GM19455 (cell line): ENCODE measurements at regions not wholly inside any gene's neighbourhood (a gene's known extent, or its start where the extent isn't known, plus 50 kb on each side); places are given as distances from the start of the nearest gene placed in this dataset.

Experiments used
- ATAC-seq: cut with Tn5 transposase; IDR thresholded peaks from one replicate; pipeline ENCODE4 v1.9.1; 2021; ENCODE audit not compliant: unreplicated experiment

DNA sequence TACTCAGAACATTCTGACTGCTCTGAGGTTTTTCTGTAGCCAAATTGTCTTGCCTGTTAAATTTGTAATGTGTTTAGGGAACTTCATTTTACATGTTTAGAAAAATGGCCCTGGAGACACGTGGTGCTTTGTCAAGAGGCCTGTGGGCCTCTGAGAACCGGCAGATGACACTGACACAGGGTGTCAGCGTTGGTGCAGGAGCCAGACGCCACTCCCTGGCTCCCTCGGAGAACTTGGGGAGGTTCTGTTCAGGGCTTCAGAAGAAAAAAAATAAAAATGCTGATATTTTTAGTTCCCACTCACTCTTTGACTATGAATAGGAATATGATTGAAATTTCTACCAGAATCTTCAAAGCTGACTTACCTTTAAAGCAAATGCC lies 190.9 kb upstream of the GATB start:
- no peak for ATAC-seq

DNA sequence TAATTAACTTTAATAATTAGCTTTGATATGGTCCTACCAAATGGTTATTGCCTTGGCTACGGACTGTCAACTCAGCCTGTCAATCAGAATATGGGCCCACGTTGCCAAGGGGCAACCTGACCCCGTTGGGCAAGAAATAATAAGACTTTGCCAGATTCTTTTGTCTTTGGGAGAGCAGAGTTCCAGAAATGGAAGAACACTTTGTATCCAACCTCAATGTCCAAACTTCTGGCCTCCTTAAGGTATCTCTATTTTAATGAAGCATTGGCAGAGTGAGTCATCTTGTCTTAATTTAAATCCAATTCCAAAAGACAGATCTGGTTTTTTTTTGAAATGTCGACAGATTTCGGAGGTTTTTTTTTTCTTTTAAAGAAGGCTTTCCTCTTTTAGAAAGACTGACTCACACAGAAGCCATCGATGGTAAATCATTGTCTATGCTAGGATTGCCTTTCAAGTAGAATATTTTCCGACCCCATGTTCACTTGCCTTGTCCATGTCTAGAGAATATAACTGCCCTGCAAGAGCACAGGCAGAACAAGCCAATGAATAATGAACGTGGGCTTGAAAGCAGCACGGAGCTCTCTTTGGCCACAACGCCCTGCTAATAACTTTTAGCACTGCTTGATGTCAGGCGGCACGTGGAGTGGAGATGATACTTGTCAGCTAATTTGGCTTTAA lies 190.3 kb upstream of the GATB start:
- ATAC-seq: no peak

- no peak for ATAC-seq
Measured at GRCh38 chr4:151948351-151949016, 187.7 kb upstream of the GATB start.

- no peak for ATAC-seq
Measured at GRCh38 chr4:151946718-151947117, 185.9 kb upstream of the GATB start.

DNA sequence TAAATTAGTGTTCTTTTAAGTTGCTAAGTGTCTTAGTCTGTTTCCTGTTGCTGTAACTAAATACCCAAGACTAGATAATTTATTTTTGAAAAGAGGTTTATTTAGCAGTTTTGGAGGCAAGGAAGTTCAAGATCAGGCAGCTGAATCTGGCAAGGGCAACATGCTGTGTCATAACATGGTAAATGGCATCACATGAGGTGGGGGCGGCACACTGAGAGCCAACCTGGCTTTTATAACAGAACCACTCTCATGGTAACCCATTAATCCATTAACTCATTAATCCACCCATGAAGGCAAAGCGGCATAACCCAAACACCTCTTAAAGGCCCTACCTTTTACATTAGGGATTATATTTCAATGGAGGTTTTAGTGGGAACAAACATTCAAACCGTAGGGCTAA lies 182.2 kb upstream of the GATB start:
- no peak for ATAC-seq

DNA sequence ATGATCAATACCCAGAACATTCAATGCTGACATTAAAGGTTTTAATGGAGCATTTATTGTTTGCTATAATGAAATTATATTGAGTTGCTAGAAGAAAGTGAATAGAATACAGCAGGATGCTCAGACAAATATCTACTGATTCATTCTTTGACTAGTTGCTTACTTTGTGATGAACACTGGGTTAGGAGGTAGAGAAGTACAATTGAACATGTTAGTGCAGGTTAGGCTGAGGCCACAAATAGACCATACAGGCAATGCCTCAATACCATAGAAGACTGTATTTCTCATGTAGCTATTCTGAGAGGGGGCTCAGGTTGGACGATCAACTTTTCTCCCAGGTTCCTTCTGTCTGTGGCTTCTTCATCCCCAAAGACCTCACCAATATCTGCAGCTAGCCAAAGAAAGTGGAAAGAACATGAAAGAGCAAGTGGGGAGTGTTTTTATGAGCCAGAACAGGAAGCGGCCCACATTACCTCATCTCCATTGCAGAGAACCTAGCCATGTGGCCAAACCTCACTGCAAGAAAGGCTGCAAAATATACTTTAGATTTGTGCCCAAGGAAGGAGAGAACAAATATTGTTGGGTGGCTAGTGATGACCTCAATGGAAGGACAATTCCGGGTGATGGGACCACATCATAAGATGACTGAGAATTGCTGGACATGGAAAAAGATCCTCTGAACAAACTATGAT lies 180.3 kb upstream of the GATB start:
- no peak for ATAC-seq

DNA sequence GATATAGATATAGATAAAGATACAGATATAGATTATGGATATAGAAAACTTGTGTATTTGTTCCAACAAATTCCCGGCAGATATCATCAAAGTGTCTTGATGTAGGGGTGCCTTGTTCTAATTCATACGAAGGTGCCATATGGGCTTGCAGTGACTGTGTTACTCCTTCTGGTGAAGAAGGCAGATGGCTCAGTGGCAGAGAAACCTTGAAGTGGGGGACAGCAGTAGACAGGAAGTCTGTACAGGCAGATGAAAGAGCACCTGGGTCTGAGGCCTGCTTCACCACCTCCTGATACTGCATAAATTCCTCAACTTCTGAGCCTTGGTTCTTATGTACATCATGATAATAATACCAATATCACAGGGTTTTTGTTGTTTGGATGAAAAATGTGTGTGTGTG lies 179.5 kb upstream of the GATB start:
- no peak for ATAC-seq

GRCh38 chr4:151939670-151940069 lies 178.9 kb upstream of the GATB start:
- no peak for ATAC-seq

- ATAC-seq: no peak
Measured at GRCh38 chr4:151935411-151935810, 174.6 kb upstream of the GATB start.

DNA sequence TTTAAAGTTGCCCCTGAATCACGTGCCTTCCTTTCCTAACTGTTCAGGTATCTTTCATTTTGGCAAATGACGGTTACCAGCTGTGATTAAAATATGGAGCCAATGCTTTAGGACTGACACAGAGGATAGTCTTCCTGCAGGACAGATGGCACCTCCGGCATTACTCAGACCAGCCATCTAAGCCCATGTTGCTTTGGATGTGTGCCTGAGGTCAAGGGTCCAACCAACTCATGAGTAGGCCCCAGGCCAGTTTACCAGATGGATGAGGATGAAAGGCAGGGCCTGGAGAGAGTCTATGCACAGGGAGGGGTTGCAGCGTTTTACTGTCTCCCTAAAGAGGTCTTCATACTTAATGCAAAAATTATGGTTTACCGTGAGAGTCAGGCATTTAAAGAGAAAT lies 174.0 kb upstream of the GATB start:
- ATAC-seq: no peak

- no peak for ATAC-seq
Measured at GRCh38 chr4:151933122-151933827, 172.5 kb upstream of the GATB start.

- no peak for ATAC-seq
Measured at GRCh38 chr4:151931563-151931962, 170.8 kb upstream of the GATB start.

- ATAC-seq: no peak
Measured at GRCh38 chr4:151930372-151930771, 169.6 kb upstream of the GATB start.

GRCh38 chr4:151928112-151928511 lies 167.3 kb upstream of the GATB start:
- ATAC-seq: no peak

DNA sequence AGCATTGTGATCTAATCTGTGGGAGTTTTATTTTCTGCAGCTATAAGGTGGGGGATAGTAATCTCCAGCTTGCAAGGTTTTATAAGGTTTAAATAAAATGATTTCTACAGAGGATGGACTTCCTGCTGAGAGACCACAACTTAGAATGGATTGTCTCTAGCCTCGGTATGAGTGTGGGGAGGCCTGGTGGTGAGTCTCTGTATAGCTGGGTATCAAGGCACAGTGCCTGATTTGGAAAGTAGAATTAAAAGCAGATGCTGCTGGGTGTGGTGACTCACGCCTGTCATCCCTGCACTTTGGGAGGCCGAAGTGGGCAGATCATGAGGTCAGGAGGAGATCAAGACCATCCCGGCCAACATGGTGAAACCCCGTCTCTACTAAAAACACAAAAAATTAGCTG lies 162.0 kb upstream of the GATB start:
- ATAC-seq: no peak

DNA sequence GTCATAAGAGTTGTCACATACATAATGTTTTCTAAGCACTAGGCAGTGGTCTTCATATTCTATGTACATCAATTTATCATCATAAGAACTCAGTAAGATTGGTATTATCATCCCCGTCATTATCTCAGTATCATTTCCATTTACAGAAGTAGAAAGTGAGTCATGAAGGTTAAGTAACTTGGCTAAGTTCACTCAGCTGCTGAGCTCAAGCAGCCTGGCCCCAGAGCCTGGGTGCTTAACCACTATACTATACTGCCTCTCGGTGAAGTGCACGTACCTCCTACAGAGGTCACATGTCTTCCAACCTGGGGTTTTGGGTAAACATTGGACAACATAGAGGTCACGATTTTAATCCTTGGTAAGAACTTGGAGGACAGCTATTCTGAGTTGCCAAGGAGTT lies 161.5 kb upstream of the GATB start:
- ATAC-seq: no peak

DNA sequence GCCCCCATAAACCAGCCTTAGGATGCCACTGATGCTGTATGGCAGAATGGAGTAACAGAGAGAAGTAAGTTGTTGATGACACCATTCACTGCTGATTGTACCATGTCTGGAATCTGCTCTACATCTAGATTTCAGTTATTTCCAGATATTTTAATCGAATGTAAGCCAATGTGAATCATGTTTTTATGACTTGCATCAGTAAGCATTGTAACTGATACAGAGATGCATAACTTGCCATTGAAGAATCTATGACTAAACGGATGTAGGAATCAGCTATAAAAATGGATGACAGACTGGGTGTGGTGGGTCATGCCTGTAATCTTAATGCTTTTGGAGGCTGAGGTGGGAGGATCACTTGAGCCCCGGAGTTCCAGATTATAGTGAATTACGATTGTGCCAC lies 161.0 kb upstream of the GATB start:
- ATAC-seq: no peak

DNA sequence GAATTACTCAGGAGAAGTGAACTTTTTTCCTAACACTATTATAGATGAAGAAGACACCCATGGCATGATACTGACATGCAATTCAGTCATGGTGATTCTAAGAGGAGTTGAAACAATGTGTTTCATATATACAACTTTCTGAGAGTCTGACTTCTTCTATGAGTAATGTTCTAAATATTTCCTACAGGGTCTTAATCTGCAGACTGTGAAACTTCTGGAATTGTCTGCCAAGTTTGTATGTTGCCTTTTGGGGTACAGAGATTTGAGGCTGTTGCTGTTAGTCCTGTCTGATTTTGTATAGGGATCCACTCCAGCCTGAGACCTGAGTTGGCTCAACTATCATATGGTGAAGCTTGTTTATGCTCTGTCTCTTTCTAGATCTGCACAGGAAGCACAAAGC lies 160.6 kb upstream of the GATB start:
- no peak for ATAC-seq

DNA sequence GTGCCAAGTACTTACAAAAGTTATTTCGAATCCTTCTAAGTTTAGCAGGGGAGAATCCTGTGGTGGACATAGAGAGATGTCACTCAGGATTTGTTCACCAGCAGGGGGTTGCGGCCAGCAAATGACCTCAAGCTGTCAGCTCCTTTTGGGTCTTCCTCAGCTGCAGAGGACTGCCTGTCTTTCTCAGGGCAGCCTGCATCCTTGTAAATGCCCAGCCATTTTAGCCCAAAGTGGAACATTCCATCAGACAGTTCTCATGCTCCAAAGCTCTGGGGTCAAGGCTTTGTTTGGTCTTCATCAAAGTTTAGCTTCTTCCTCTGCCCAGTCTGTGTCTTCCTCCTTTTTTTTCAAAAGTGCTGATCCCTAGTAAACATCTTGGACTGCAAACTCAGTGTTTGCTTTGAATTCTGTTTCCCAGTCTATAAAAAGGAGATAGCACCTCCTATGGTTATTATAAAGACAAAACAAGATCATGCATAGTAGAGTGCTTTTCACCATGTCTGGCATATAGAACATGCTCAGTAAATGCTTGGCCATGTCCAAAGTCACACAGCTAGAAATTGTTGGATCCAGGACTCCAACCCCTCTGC lies 156.4 kb upstream of the GATB start:
- no peak for ATAC-seq

- no peak for ATAC-seq
Measured at GRCh38 chr4:151912632-151913031, 151.8 kb upstream of the GATB start.

GRCh38 chr4:151911970-151912369 lies 151.2 kb upstream of the GATB start:
- ATAC-seq: no peak
